PFSK-1 (cell line): ENCODE measurements at regions not wholly inside any gene's neighbourhood (a gene's known extent, or its start where the extent isn't known, plus 50 kb on each side); places are given as distances from the start of the nearest gene placed in this dataset.

ENCODE experiments used
- POLR2AphosphoS5 ChIP-seq: IDR thresholded peaks from 2 replicates; pipeline ENCODE4 v1.6.1; 2012; ENCODE audit warnings: low read depth, mild to moderate bottlenecking, control low read depth, low read length, moderate library complexity
- SIN3A ChIP-seq: IDR thresholded peaks from 2 replicates; pipeline ENCODE4 v1.6.1; 2012; ENCODE audit warnings: mild to moderate bottlenecking, low read length, moderate library complexity, borderline replicate concordance; ENCODE audit not compliant: insufficient read depth
- TAF1 ChIP-seq: IDR thresholded peaks from 2 replicates; pipeline ENCODE4 v1.6.1; 2012; ENCODE audit warnings: low read length, control low read depth, borderline replicate concordance; ENCODE audit not compliant: insufficient read depth
- TF ChIP-seq, protein P1 (sequence below), 2 experiments: IDR thresholded peaks; 2 replicates each; pipeline versions ENCODE4 v1.6.1 to v1.8.0; 2011 to 2012; ENCODE audit warnings: low read depth in 2 of 2, low read length in 2 of 2, control low read depth in 1 of 2, inconsistent platforms in 1 of 2, mild to moderate bottlenecking in 1 of 2, moderate library complexity in 1 of 2; ENCODE audit not compliant: insufficient read depth in 1 of 2

DNA sequence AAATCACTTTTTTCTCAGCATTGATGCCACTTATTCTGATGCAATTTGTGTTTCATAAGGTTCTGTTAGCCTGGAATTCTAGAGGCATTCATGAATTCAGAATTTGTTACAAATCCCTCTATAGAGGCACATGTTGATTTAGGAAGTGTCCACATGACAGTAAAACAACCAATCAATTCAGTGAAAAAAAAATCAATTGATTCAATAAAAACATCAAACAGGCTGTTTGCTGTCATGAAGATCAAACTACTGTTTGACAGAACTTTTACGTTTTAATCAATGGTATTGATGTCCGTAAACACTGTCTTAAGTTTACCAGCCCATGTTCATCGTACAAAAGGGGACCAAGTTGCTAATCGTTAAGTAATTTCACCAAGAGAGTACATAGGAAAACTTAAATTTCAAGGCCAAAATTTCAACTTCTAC, 261.5 kb downstream of the FIGN start:
- TF ChIP-seq POLR2AphosphoS5, result no peak
- TF ChIP-seq TAF1, result no peak
- no peak for TF ChIP-seq SIN3A
- TF ChIP-seq, protein P1, sequence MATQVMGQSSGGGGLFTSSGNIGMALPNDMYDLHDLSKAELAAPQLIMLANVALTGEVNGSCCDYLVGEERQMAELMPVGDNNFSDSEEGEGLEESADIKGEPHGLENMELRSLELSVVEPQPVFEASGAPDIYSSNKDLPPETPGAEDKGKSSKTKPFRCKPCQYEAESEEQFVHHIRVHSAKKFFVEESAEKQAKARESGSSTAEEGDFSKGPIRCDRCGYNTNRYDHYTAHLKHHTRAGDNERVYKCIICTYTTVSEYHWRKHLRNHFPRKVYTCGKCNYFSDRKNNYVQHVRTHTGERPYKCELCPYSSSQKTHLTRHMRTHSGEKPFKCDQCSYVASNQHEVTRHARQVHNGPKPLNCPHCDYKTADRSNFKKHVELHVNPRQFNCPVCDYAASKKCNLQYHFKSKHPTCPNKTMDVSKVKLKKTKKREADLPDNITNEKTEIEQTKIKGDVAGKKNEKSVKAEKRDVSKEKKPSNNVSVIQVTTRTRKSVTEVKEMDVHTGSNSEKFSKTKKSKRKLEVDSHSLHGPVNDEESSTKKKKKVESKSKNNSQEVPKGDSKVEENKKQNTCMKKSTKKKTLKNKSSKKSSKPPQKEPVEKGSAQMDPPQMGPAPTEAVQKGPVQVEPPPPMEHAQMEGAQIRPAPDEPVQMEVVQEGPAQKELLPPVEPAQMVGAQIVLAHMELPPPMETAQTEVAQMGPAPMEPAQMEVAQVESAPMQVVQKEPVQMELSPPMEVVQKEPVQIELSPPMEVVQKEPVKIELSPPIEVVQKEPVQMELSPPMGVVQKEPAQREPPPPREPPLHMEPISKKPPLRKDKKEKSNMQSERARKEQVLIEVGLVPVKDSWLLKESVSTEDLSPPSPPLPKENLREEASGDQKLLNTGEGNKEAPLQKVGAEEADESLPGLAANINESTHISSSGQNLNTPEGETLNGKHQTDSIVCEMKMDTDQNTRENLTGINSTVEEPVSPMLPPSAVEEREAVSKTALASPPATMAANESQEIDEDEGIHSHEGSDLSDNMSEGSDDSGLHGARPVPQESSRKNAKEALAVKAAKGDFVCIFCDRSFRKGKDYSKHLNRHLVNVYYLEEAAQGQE (IDR thresholded peaks at IDR 0.05; ENCODE audit: insufficient read depth in 1 of 2, low read depth in 2 of 2, low read length in 2 of 2), result no peak
